ENCODE measurements at regions not wholly inside any gene's neighbourhood (a gene's known extent, or its start where the extent isn't known, plus 50 kb on each side); places are given as distances from the start of the nearest gene placed in this dataset.

- no peak for DNase-seq
These were observed 345.2 kb downstream of the GPR37 start for GRCh38 chr7:124420367-124420766.

GRCh38 chr7:124413029-124413428, 352.6 kb downstream of the GPR37 start:
- no peak for DNase-seq

GRCh38 chr7:124412531-124412930, 353.1 kb downstream of the GPR37 start:
- DNase-seq: no peak

GRCh38 chr7:124411796-124412195, 353.8 kb downstream of the GPR37 start:
- DNase-seq: no peak

- DNase-seq: no peak
These were observed 362.0 kb downstream of the GPR37 start for GRCh38 chr7:124403587-124403986.

GRCh38 chr7:124403112-124403511, 362.5 kb downstream of the GPR37 start:
- no peak for DNase-seq

GRCh38 chr7:124399941-124400340, 365.7 kb downstream of the GPR37 start:
- DNase-seq: no peak

GRCh38 chr7:124398937-124399552, 366.2 kb upstream of the TMEM229A start:
- no peak for DNase-seq

- DNase-seq: no peak
These were observed 364.3 kb upstream of the TMEM229A start for GRCh38 chr7:124397134-124397533.

GRCh38 chr7:124390301-124390700, 357.4 kb upstream of the TMEM229A start:
- no peak for DNase-seq

- DNase-seq: no peak
These were observed 355.9 kb upstream of the TMEM229A start for GRCh38 chr7:124388751-124389150.

- DNase-seq: no peak
These were observed 354.2 kb upstream of the TMEM229A start for GRCh38 chr7:124387056-124387455.

- no peak for DNase-seq
These were observed 346.4 kb upstream of the TMEM229A start for GRCh38 chr7:124379296-124379695.

GRCh38 chr7:124376111-124376510, 343.2 kb upstream of the TMEM229A start:
- no peak for DNase-seq

GRCh38 chr7:124375391-124375790, 342.5 kb upstream of the TMEM229A start:
- DNase-seq: no peak

- DNase-seq: no peak
These were observed 336.4 kb upstream of the TMEM229A start for GRCh38 chr7:124369310-124369709.

GRCh38 chr7:124366118-124366517, 333.3 kb upstream of the TMEM229A start:
- DNase-seq: no peak

GRCh38 chr7:124364283-124364682, 331.4 kb upstream of the TMEM229A start:
- DNase-seq: no peak

GRCh38 chr7:124354201-124354600, 321.3 kb upstream of the TMEM229A start:
- DNase-seq: no peak

GRCh38 chr7:124351950-124352349, 319.1 kb upstream of the TMEM229A start:
- no peak for DNase-seq

GRCh38 chr7:124349443-124349842, 316.6 kb upstream of the TMEM229A start:
- DNase-seq: no peak

GRCh38 chr7:124338861-124339260, 306.0 kb upstream of the TMEM229A start:
- no peak for DNase-seq

- no peak for DNase-seq
These were observed 298.0 kb upstream of the TMEM229A start for GRCh38 chr7:124330731-124331407.

- no peak for DNase-seq
These were observed 295.9 kb upstream of the TMEM229A start for GRCh38 chr7:124328774-124329173.

Data from skin of body (tissue), 1 donor.